Stomach (tissue), 8 donors: ENCODE measurements at regions not wholly inside any gene's neighbourhood (a gene's known extent, or its start where the extent isn't known, plus 50 kb on each side); places are given as distances from the start of the nearest gene placed in this dataset.

Source experiments
- DNase-seq, 2 donors: peaks; one replicate each; pipeline versions ENCODE4 v3.0.0 to v3.0.0-alpha.2; 2013 to 2019
- H3K27ac ChIP-seq, 5 donors: fragments of 200-600 bp in 4 of 5; sonication (generic) in 4 of 5; one replicate each; pipeline ENCODE4 v1.5.1; 2013 to 2019; ENCODE audit warnings: mild to moderate bottlenecking in 1 of 5, moderate library complexity in 1 of 5
- H3K27me3 ChIP-seq, 3 donors: fragments of 200-600 bp; sonication (generic); one replicate each; pipeline ENCODE4 v1.5.1; 2017 to 2019; ENCODE audit warnings: mixed run types in 1 of 3
- H3K36me3 ChIP-seq, 4 donors: fragments of 200-600 bp; sonication (generic); 1 replicate in 3 of 4; 2 replicates in 1 of 4; pipeline ENCODE4 v1.5.1; 2016 to 2019
- H3K4me1 ChIP-seq, 4 donors: fragments of 200-600 bp; sonication (generic); one replicate each; pipeline ENCODE4 v1.5.1; 2016 to 2019
- H3K4me3 ChIP-seq, 4 donors: fragments of 200-600 bp; sonication (generic) in 3 of 4; one replicate each; pipeline ENCODE4 v1.5.1; 2016 to 2019; ENCODE audit warnings: mild to moderate bottlenecking in 1 of 4
- H3K9me3 ChIP-seq, 4 donors: fragments of 200-600 bp; sonication (generic); one replicate each; pipeline ENCODE4 v1.5.1; 2016 to 2019
- EP300 ChIP-seq: sonication (generic); formaldehyde crosslinking; IDR thresholded peaks from one replicate; pipeline ENCODE4 v1.6.1; 2017; ENCODE audit warnings: antibody characterized with exemption
- POLR2A ChIP-seq, 4 donors: fragments of 450-650 bp; IDR thresholded peaks; one replicate each; pipeline ENCODE4 v1.6.1; 2016; ENCODE audit warnings: antibody characterized with exemption in 4 of 4, control low read depth in 2 of 4, mild to moderate bottlenecking in 1 of 4, moderate library complexity in 1 of 4
- POLR2AphosphoS5 ChIP-seq, 3 donors: sonication (generic); formaldehyde crosslinking; IDR thresholded peaks; one replicate each; pipeline ENCODE4 v1.6.1; 2016; ENCODE audit warnings: antibody characterized with exemption in 3 of 3
- WGBS, 5 donors: extraction: QIAGEN DNeasy Blood & Tissue Kit in 3 of 5; methylation state at CpG; one replicate each; pipeline versions ENCODE4 v1.1.5 to v1.1.7; 2013 to 2018; 5-methylcytosine and 5-hydroxymethylcytosine counted together
- intact Hi-C: fragments of 100-400 bp; cut with DNase I; formaldehyde crosslinking; loops from one replicate; pipeline ENCODE4 v1.15.1; 2023; ENCODE audit warnings: low total_unique reads
- TF ChIP-seq, protein P1 (sequence below), 7 experiments: fragments of 450-650 bp in 4 of 7; fragments of 200-600 bp in 3 of 7; sonication (generic) in 3 of 7; IDR thresholded peaks; one replicate each; pipeline ENCODE4 v1.5.1; 2016 to 2019; ENCODE audit warnings: antibody characterized with exemption in 7 of 7, control low read depth in 2 of 7, mild to moderate bottlenecking in 1 of 7
- donor health status: healthy with polysubstance abuse.
- donor health status: Bipolar disorder and iron deficiency.
- donor health status: healthy.

GRCh38 chr10:131548176-131548575, 236.7 kb upstream of the TCERG1L start:
- Histone ChIP-seq H3K9me3 (no peaks in the 10 kb centered on the region), H3K27ac (no peak overlapping the region), H3K36me3 (no peaks in the 10 kb centered on the region), H3K4me3 (no peak overlapping the region), H3K27me3 (peaks cover 0 to 26% (median 0%) of the 10 kb centered on the region in 3 donors), H3K4me1 (no peaks in the 10 kb centered on the region)
- no peak for DNase-seq
- intact Hi-C loops, result no loop called here
- 73 to 80% (median 78%) methylated on average over 11 to 12 of the region's 12 CpGs for WGBS, 5 donors
- no peak for TF ChIP-seq POLR2A (IDR thresholded peaks at IDR 0.05)
- no peak for TF ChIP-seq EP300
- no peak for TF ChIP-seq POLR2AphosphoS5 (IDR thresholded peaks at IDR 0.05)
- TF ChIP-seq, protein P1, sequence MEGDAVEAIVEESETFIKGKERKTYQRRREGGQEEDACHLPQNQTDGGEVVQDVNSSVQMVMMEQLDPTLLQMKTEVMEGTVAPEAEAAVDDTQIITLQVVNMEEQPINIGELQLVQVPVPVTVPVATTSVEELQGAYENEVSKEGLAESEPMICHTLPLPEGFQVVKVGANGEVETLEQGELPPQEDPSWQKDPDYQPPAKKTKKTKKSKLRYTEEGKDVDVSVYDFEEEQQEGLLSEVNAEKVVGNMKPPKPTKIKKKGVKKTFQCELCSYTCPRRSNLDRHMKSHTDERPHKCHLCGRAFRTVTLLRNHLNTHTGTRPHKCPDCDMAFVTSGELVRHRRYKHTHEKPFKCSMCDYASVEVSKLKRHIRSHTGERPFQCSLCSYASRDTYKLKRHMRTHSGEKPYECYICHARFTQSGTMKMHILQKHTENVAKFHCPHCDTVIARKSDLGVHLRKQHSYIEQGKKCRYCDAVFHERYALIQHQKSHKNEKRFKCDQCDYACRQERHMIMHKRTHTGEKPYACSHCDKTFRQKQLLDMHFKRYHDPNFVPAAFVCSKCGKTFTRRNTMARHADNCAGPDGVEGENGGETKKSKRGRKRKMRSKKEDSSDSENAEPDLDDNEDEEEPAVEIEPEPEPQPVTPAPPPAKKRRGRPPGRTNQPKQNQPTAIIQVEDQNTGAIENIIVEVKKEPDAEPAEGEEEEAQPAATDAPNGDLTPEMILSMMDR (IDR thresholded peaks at IDR 0.05), result no peak

- H3K4me1 ChIP-seq, result no peaks in the 10 kb centered on the region
- H3K27me3 ChIP-seq, result peaks cover 0 to 22% (median 0%) of the 10 kb centered on the region in 3 donors
- 83 to 88% (median 88%) methylated on average over 8 of the region's 8 CpGs for WGBS, 5 donors
- no peak for TF ChIP-seq EP300
- TF ChIP-seq POLR2AphosphoS5 (IDR thresholded peaks at IDR 0.05), result no peak
- TF ChIP-seq, protein P1 (IDR thresholded peaks at IDR 0.05), result no peak
- TF ChIP-seq POLR2A (IDR thresholded peaks at IDR 0.05), result no peak
- intact Hi-C loops, result no loop called here
- H3K9me3 ChIP-seq, result no peaks in the 10 kb centered on the region
- no peak overlapping the region for H3K27ac ChIP-seq
- no peaks in the 10 kb centered on the region for H3K36me3 ChIP-seq
- no peak for DNase-seq
- no peak overlapping the region for H3K4me3 ChIP-seq
Measured at GRCh38 chr10:131549116-131549515, 237.6 kb upstream of the TCERG1L start.

GRCh38 chr10:131553121-131553520, 241.6 kb upstream of the TCERG1L start:
- Histone ChIP-seq H3K4me1 (no peaks in the 10 kb centered on the region), H3K4me3 (no peak overlapping the region), H3K27ac (no peak overlapping the region), H3K27me3 (peaks cover 0 to 17% (median 0%) of the 10 kb centered on the region in 3 donors), H3K36me3 (no peaks in the 10 kb centered on the region), H3K9me3 (no peaks in the 10 kb centered on the region)
- WGBS, 5 donors, result 59 to 70% (median 64%) methylated on average over 6 of the region's 6 CpGs
- intact Hi-C loops, result no loop called here
- no peak for TF ChIP-seq POLR2AphosphoS5 (IDR thresholded peaks at IDR 0.05)
- TF ChIP-seq EP300, result no peak
- TF ChIP-seq POLR2A (IDR thresholded peaks at IDR 0.05), result no peak
- TF ChIP-seq, protein P1 (IDR thresholded peaks at IDR 0.05), result no peak
- no peak for DNase-seq

DNA sequence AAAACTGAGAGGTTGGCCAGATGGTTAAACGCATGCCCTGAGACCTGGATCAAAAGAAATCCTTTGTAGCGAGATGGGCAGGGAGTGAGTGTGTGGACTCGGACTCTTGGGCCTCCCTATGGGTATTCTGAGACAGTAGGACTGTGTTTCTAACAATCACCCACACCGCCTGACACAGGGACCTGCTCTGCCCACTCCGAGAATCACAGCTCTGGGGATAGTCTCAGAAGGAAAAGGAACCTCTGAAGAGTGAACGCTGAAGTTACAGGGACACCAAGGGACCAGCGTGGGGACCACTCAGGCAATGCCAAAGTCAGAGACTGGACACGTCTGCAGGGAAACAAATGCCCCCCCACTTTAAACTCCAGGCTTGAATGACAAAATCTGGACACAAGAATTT, 242.1 kb upstream of the TCERG1L start:
- no peaks in the 10 kb centered on the region for H3K4me1 ChIP-seq
- H3K27me3 ChIP-seq, result peaks cover 0 to 13% (median 0%) of the 10 kb centered on the region in 3 donors
- TF ChIP-seq POLR2AphosphoS5 (IDR thresholded peaks at IDR 0.05) (no peak), POLR2A (IDR thresholded peaks at IDR 0.05) (no peak), EP300 (no peak)
- TF ChIP-seq, protein P1 (IDR thresholded peaks at IDR 0.05), result no peak
- 75 to 85% (median 77%) methylated on average over 8 of the region's 8 CpGs for WGBS, 5 donors
- intact Hi-C loops, result no loop called here
- H3K36me3 ChIP-seq, result no peaks in the 10 kb centered on the region
- peak in 1 of 2 donors; percentile 13 for DNase-seq
- no peak overlapping the region for H3K27ac ChIP-seq
- no peaks in the 10 kb centered on the region for H3K9me3 ChIP-seq
- no peak overlapping the region for H3K4me3 ChIP-seq
